Smooth muscle cell (in vitro differentiated cells): ENCODE measurements at regions not wholly inside any gene's neighbourhood (a gene's known extent, or its start where the extent isn't known, plus 50 kb on each side); places are given as distances from the start of the nearest gene placed in this dataset.

ENCODE experiments used
- DNase-seq: peaks from one replicate; lab custom pipeline; 2025; ENCODE audit not compliant: unreplicated experiment; lab: John Stamatoyannopoulos, UW
- H2AFZ ChIP-seq: fragments of 200-600 bp; sonication (generic); 2 replicates; pipeline ENCODE4 v1.6.0; 2016; ENCODE audit warnings: antibody characterized with exemption, low read depth, mild to moderate bottlenecking
- H3F3A ChIP-seq: fragments of 200-600 bp; sonication (generic); 2 replicates; pipeline ENCODE4 v1.6.0; 2017; ENCODE audit warnings: antibody characterized with exemption, low read depth
- H3K27ac ChIP-seq: fragments of 200-600 bp; sonication (generic); 2 replicates; pipeline ENCODE4 v1.5.1; 2016; ENCODE audit warnings: low read depth, mild to moderate bottlenecking
- H3K27me3 ChIP-seq: fragments of 200-600 bp; sonication (generic); 2 replicates; pipeline ENCODE4 v1.6.1; 2016; ENCODE audit warnings: low read depth, mild to moderate bottlenecking
- H3K36me3 ChIP-seq: fragments of 200-600 bp; sonication (generic); 2 replicates; pipeline ENCODE4 v1.5.1; 2016; ENCODE audit warnings: low read depth
- H3K4me1 ChIP-seq: fragments of 200-600 bp; sonication (generic); 2 replicates; pipeline ENCODE4 v1.5.1; 2016; ENCODE audit warnings: low read depth
- H3K4me2 ChIP-seq: fragments of 200-600 bp; sonication (generic); 2 replicates; pipeline ENCODE4 v1.6.0; 2016; ENCODE audit warnings: mild to moderate bottlenecking
- H3K4me3 ChIP-seq: fragments of 200-600 bp; sonication (generic); 2 replicates; pipeline ENCODE4 v1.5.1; 2016; ENCODE audit warnings: mild to moderate bottlenecking
- H3K79me2 ChIP-seq: fragments of 200-600 bp; sonication (generic); 2 replicates; pipeline ENCODE4 v1.6.0; 2016; ENCODE audit warnings: low read depth, mild to moderate bottlenecking
- H3K9ac ChIP-seq: fragments of 200-600 bp; sonication (generic); 2 replicates; pipeline ENCODE4 v1.6.0; 2016; ENCODE audit warnings: low read depth
- H3K9me3 ChIP-seq: fragments of 200-600 bp; sonication (generic); replicated peaks from 2 replicates; pipeline ENCODE4 v1.5.1; 2016; ENCODE audit warnings: low read depth
- H4K20me1 ChIP-seq: fragments of 200-600 bp; sonication (generic); 2 replicates; pipeline ENCODE4 v1.6.0; 2016; ENCODE audit warnings: low read depth
- CTCF ChIP-seq: fragments of 200-600 bp; sonication (generic); IDR thresholded peaks from 2 replicates; pipeline ENCODE4 v1.5.1; 2017; ENCODE audit warnings: borderline replicate concordance, mild to moderate bottlenecking, antibody characterized with exemption; ENCODE audit not compliant: insufficient read depth, poor library complexity, severe bottlenecking
- WGBS: methylation state at CpG from one replicate; pipeline ENCODE4 v1.1.7; 2016; ENCODE audit warnings: low lambda C conversion rate; 5-methylcytosine and 5-hydroxymethylcytosine counted together

- Histone ChIP-seq H3F3A (no peaks in the 10 kb centered on the region), H3K36me3 (no peaks in the 10 kb centered on the region), H2AFZ (no peak overlapping the region), H3K9ac (no peak overlapping the region), H3K9me3 (no peaks in the 10 kb centered on the region), H3K27ac (no peak overlapping the region), H3K4me2 (no peak overlapping the region), H4K20me1 (no peaks in the 10 kb centered on the region), H3K79me2 (no peaks in the 10 kb centered on the region), H3K4me3 (no peak overlapping the region), H3K27me3 (no peaks in the 10 kb centered on the region), H3K4me1 (peaks cover 3% of the 10 kb centered on the region)
- 92% methylated on average over 7 of the region's 7 CpGs for WGBS
- no peak for TF ChIP-seq CTCF
- DNase-seq = no peak
These were observed 664.9 kb upstream of the LCORL start for GRCh38 chr4:18686338-18687037.

- TF ChIP-seq CTCF = no peak
- no peak overlapping the region for H3K9ac ChIP-seq
- H3K4me2 ChIP-seq = no peak overlapping the region
- no peaks in the 10 kb centered on the region for H3K79me2 ChIP-seq
- H3K4me1 ChIP-seq = no peaks in the 10 kb centered on the region
- no peak overlapping the region for H3K4me3 ChIP-seq
- H3K36me3 ChIP-seq = no peaks in the 10 kb centered on the region
- DNase-seq = no peak
- no peak overlapping the region for H3K27ac ChIP-seq
- H3K9me3 ChIP-seq = no peaks in the 10 kb centered on the region
- no peaks in the 10 kb centered on the region for H4K20me1 ChIP-seq
- H3F3A ChIP-seq = no peaks in the 10 kb centered on the region
- H2AFZ ChIP-seq = no peak overlapping the region
- no peaks in the 10 kb centered on the region for H3K27me3 ChIP-seq
- 88% methylated on average over 4 of the region's 4 CpGs for WGBS
These were observed 663.4 kb upstream of the LCORL start for GRCh38 chr4:18684932-18685331.

GRCh38 chr4:18676526-18676915 lies 655.0 kb upstream of the LCORL start:
- no peak overlapping the region for H2AFZ ChIP-seq
- no peaks in the 10 kb centered on the region for H3K4me1 ChIP-seq
- H3K4me2 ChIP-seq = no peak overlapping the region
- no peak for DNase-seq
- no peaks in the 10 kb centered on the region for H4K20me1 ChIP-seq
- no peak overlapping the region for H3K27ac ChIP-seq
- 94% methylated on average over 4 of the region's 4 CpGs for WGBS
- no peak overlapping the region for H3K4me3 ChIP-seq
- H3K79me2 ChIP-seq = no peaks in the 10 kb centered on the region
- H3K9me3 ChIP-seq = no peaks in the 10 kb centered on the region
- no peaks in the 10 kb centered on the region for H3K27me3 ChIP-seq
- H3K36me3 ChIP-seq = no peaks in the 10 kb centered on the region
- no peaks in the 10 kb centered on the region for H3F3A ChIP-seq
- no peak for TF ChIP-seq CTCF
- H3K9ac ChIP-seq = no peak overlapping the region
